Fibroblast of lung (primary cell): ENCODE measurements at regions not wholly inside any gene's neighbourhood (a gene's known extent, or its start where the extent isn't known, plus 50 kb on each side); places are given as distances from the start of the nearest gene placed in this dataset.

Source experiments
- EZH2 ChIP-seq: IDR thresholded peaks from 2 replicates; pipeline ENCODE4 v1.5.1; 2012; ENCODE audit warnings: low read length, control low read depth, mild to moderate bottlenecking; ENCODE audit errors: missing control alignments
- TF ChIP-seq, protein P1 (sequence below), 2 donors: IDR thresholded peaks in 1 of 2; conservative IDR thresholded peaks in 1 of 2; 1 replicate in 1 of 2; 2 replicates in 1 of 2; pipeline ENCODE4 v1.5.1; 2011 to 2012; ENCODE audit warnings: low read length in 2 of 2, control low read depth in 1 of 2, inconsistent platforms in 1 of 2, low read depth in 1 of 2, mild to moderate bottlenecking in 1 of 2

- TF ChIP-seq, protein P1, sequence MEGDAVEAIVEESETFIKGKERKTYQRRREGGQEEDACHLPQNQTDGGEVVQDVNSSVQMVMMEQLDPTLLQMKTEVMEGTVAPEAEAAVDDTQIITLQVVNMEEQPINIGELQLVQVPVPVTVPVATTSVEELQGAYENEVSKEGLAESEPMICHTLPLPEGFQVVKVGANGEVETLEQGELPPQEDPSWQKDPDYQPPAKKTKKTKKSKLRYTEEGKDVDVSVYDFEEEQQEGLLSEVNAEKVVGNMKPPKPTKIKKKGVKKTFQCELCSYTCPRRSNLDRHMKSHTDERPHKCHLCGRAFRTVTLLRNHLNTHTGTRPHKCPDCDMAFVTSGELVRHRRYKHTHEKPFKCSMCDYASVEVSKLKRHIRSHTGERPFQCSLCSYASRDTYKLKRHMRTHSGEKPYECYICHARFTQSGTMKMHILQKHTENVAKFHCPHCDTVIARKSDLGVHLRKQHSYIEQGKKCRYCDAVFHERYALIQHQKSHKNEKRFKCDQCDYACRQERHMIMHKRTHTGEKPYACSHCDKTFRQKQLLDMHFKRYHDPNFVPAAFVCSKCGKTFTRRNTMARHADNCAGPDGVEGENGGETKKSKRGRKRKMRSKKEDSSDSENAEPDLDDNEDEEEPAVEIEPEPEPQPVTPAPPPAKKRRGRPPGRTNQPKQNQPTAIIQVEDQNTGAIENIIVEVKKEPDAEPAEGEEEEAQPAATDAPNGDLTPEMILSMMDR (conservative IDR thresholded peaks at IDR 0.05 in 1 of 2, IDR thresholded peaks at IDR 0.05 in 1 of 2; ENCODE audit: low read depth in 1 of 2, low read length in 2 of 2): no peak
- no peak for TF ChIP-seq EZH2
These were observed 389.8 kb downstream of the EMP1 start for GRCh38 chr12:13586361-13586760.
